ENCODE measurements at regions not wholly inside any gene's neighbourhood (a gene's known extent, or its start where the extent isn't known, plus 50 kb on each side); places are given as distances from the start of the nearest gene placed in this dataset.

DNA sequence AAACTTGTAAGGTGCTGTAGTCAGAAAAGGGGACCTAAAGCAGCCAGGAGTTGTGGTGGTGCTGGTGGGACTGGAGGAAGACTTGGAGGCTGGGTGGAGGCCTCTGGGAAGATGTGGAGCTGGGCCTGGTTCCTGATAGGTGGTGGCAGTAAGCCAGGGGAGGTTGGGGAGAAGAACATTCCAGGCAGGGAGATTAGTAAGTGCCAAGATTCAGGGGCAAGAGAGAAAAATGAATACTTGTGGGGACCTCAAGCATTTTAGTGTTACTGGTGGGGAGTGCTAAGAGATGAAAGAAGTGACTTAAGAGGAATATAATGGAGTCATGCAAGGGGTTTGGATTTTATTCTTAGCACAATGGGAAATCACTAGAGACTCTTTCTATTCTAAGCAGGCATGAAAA is 79.0 kb upstream of the B3GAT2 start:
- TF ChIP-seq EZH2 (IDR thresholded peaks at IDR 0.05) (no peak), POLR2AphosphoS5 (IDR thresholded peaks at IDR 0.05; ENCODE audit: borderline replicate concordance, low read depth, low read length) (no peak), FOXP2 (optimal IDR thresholded peaks at IDR 0.05; ENCODE audit: control extremely low read depth, extremely low read length, insufficient read depth) (no peak)
